GM19438 (cell line): ENCODE measurements at regions not wholly inside any gene's neighbourhood (a gene's known extent, or its start where the extent isn't known, plus 50 kb on each side); places are given as distances from the start of the nearest gene placed in this dataset.

Experiments
- ATAC-seq: cut with Tn5 transposase; IDR thresholded peaks from one replicate; pipeline ENCODE4 v1.9.1; 2021; ENCODE audit warnings: low read depth; ENCODE audit not compliant: unreplicated experiment

DNA sequence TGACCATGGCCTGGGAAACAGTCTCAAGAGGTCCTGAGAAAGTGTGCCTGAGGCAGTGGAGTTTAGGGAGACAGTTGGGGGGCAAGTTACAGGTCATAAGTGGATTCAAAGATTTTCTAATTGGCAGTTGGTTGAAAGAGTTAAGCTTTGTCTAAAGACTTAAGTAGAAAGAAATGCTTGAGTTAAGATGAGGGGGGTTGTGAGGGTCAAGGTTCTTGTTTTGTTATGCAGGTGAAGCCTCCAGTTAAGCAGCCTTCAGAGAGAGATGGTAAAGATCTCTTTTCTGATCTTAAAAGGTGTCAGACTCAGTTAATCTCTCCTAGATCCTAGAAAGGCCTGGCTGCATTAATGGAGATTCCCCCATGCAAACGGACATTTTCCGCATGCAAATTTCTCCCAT lies 356.3 kb upstream of the C2CD4B start:
- no peak for ATAC-seq

DNA sequence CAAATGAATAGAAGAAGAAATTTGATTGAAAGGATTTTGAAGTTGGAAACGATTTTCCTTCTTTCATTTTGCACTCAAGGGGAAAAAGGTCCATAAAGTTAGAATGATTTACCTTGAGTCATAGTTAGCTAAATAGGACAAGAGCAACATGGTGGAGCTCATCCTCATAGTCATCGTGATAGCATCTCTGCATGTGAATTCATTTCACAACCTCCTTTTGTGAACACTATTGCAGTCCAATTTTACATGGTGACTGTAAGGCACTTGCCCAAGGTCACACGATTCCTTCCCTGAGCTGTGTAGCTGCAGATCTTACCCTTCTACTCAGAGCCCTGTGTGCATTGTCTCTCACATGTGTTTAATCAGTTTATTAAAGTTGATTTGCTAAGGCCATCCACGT lies 359.8 kb upstream of the C2CD4B start:
- no peak for ATAC-seq

DNA sequence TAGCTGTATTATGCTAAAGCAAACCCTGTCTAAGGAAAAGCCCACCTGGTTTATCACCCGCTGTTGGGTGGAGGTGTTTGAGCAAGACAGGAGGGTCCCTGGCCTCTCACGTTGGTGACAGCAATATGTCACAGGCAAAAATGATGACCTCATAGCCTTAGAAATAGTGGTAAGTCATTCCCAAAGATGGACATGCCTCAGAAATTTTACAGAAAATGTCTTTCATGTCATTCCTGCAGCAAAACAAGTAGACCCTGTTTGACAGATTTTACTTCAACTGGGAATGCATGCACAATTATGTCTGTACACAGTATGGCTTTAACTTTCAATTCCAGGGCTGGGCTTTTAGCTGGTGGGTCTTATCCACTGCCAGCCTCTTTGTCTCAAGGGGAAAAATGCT lies 362.3 kb upstream of the C2CD4B start:
- no peak for ATAC-seq

DNA sequence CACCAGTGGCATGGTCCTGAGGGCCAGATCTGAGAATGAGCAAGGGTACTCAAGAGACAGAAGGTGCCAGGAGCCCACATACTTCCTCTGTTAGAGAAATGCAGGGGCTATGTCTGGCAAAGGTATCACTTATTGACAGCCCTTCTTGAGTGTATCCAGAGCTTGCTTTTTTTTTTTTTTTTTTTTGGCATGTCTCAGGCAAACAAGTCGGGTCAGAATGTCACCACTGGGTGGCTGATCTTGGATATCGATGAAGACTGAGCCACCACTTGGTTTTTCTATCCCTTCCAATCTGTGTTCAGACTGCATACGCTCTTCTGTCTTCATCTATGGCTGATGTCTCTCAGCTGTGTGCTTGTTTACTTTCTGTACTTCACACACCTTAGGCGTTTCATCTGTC lies 363.4 kb upstream of the C2CD4B start:
- no peak for ATAC-seq

DNA sequence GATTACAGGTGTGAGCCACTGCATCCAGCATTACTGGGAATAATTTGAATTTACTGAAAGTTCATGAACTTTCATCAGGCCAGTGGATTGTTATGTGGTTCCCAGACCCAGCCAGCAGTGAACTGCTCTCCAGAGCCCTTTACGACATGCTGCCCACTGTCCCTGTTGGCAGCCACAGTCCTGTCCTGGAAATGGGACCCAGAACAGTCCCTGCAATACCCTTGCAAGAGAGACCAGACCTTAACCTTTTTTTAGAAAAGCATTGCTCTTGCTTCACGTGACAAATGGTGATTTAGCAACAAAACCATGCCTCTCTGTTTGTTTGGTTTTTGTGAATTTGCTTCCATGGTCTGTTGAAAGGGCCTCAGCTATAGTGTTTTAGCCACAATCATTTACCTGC lies 367.3 kb upstream of the C2CD4B start:
- ATAC-seq, result no peak

DNA sequence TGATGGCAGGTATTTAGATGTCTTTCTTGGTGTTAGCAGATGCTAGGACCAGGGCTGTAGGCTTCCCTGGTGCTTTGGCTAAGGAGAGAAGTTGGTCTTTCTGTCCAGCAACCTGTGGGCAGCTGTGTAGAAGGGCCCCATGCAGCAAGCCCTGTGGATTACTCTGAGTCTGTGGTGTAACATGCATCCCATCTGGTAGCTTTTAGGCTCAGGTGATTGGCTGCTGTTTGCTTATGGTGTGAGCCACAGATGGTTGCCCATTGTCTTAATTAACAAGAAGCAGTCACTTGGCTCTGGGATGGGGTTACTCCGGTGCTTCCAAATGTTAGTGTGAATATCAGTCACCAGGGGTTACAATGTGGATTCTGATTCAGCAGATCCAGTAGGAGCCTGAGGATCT lies 368.6 kb upstream of the C2CD4B start:
- ATAC-seq, result no peak

DNA sequence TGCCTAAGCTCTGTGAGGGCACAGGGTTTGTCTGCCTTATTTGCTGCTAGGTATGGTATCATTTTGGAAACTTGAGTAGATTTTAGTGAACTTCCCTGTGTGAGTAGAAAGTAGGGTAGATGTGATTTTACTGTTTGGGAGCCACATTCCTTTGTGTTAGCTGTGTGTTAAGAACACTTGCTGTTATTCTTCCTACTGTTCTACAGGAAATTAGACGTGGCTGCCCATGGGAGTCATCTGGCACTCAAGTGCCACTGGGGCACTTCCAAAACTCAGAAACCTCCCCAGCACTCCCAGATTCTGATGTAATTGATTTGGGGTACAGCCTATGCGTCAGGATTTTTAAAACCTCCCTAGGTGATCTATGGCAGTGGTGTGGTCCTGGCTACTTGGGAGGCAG lies 369.9 kb upstream of the C2CD4B start:
- ATAC-seq, result no peak

DNA sequence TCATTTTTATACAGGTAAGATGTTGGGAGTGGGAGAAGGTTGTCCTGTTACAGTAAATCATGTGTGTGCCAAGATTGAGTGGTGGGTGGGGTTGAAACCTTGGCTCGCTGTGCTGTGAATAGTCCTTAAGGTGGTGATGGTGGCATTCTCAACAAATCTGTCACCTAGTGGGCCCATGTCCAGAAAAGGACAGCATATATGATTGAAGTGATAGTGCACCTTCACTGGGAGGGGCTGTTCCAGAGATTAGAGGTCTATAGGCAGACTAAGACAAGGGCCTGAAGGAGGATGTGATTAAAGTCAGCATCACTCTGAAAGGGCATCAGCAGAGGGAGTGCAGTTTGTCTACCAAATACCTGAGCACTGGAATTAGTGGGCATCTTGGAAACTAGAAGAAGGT lies 374.2 kb upstream of the C2CD4B start:
- no peak for ATAC-seq

DNA sequence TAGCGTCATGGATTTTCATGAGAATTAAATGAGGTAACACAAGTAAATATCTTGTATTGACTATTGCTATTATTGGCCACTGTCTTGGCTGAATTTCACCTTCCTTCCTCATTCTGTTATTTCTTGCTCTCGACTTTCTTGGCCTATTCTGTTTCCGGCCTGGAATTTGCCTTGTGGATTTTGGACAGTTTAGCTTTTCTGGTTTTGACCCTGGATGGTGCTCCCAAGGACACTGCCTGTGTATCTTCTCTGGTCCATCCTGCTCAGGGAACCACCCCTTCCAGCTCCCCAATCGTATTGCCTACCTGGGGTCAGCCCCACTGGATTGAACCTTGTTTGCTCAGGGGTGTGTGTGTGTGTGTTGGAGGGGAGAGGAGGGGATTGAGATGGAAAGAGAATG lies 376.2 kb upstream of the C2CD4B start:
- no peak for ATAC-seq

DNA sequence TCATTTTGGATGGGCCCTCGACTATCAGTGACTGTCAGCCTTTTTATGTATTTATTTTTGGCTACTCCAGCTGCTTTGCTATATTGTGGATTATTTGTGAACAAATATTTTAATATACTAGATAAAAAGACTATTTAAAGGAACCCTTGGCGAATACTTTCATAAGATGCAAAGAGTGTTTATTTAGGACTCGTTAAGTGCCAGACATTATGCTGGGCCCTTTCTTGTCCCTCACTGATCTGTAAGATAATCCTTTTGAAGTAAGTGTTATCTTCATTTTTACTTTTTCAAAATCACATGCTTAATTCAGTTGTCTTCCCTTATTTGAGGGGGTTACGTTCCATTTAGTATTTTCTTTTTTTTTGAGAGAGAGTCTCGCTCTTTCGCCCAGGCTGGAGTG lies 376.8 kb upstream of the C2CD4B start:
- no peak for ATAC-seq

DNA sequence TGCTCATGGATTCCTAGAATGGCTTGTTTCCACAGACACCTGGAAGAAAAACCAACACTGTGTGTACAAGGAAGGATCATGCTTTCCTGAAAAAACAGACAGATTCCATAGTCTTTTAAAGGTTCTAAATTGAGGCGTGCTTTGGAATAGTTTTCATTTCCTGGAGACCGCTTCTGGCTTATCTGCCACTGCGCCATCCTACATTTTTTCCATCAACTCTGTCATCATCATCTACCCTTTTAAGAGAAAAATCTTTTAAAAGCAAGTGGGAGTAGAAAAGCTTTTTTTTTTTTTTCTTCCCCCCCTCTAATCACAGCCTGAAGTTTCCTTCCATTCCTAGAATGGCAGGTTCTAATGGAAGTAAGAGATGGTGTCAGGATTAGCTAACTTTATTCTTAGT lies 379.4 kb upstream of the C2CD4B start:
- ATAC-seq, result no peak

DNA sequence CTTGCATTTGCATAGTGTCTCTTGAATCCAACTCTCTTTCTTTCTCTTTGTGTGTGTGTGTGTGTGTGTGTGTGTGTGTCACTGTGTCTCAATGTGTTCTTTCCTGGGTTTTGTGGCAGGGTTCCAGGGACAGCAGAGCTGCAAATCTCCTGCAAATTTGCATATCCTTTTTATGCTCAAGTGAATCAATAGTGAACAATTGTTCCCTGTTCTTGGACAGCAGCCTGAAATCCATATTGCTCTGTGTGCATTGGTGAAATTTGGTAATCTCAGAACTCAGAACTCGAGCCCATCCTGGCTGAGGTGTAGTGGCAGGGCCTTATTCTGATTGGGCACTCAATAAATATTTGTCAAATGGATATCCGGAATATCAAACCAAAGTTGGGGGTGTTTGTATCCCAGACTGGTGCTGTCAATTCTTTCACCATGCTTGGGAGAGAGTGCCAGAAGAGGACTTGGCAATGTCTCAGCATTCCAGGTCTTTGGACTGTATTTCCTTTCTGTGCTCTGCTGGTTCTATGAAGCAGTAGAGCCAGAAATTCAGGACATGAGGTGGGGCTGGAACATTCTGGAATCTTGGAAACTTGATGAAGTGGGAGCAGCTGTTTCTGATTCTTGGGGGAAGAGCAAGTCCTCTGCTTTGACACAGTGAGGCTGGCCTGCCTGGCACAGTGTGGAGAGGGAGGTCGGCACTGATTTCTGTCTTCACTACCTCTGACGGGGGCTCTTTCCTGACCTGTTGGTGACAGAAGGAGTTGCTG lies 380.6 kb upstream of the C2CD4B start:
- no peak for ATAC-seq

DNA sequence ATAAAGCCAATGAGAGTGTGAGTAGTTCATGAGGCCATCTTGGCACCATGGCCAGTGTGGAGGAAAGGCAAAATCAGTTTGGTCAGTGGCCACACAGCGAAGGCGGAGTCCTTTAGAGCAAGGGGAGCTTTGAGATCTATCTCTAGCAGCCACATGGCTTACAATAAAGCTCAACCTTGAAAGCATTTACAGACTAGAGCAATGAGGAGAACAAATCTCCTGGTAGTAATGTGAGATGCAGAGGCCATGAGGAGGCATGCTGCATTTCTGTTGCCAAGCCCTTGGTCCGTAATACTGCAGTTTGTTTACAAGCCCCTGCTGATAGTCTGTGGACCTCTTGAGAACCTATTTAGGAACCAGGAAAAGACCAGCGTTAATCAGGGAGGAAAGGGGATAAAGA lies 381.5 kb upstream of the C2CD4B start:
- ATAC-seq, result no peak

DNA sequence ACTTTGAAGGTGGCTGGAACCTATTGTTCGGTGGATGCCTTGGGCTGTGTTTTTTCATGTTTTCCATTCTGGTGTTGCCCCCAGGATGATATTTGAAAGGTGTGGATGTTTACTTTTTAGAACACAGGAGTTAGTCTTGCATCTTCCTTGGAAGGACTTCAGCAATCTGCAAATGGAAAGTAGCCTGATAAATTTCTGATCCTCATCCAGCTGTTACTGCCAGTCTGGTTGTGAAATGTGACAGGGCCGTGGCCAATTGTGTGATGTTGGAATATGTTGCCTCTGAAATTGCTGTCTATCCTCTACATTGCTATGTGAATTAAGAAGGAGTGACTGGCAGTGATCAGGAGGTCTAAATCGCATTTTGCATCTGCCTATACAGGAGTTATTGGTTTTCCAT lies 382.5 kb upstream of the C2CD4B start:
- no peak for ATAC-seq

DNA sequence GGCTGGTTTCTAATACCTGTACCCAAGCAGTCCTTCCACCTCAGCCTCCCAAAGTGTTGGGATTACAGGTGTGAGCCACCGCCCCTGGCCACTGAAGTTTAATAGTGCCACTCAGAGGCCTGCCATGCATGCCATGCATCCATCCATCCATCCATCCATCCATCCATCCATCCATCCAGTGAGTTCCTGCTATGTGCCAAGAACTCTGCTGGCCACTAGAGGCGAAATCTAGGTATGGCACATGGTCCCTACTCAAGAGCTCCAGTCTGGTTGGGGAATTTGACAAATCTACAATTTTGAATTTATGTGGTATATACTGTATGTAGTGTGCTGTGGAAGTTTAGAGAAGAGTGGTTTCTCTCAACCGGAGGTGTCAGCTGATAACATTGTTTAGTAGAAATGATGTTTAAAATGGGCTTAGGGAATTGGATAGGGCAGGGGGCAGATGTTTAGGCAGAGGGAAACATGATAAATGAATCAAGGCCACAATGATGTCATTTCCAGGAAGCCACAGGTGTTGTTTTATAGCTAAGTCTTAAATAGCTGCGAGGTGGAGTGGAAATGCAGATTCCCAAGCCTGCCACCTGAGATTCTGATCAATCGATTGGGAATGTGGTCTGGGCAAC lies 384.4 kb upstream of the C2CD4B start:
- ATAC-seq, result no peak

DNA sequence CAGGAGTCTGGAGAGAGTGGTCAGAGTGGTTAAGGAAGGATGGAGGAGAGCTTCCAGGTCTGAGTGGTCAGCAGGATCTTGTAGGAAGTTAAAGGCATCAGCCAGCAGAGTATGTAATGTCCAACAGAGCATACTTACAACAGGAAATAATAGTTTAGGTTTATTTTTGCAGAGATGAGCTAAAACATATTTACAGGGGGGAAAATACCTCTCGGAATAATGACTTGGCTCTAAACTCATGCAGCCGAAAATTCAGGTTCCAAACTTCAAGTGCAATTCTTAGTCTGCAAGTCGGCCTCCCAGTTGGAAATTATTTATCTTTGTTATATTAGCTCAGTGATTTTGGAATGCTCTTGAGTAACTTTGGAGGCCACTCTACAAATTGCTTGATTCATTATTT lies 385.0 kb upstream of the C2CD4B start:
- ATAC-seq, result no peak

DNA sequence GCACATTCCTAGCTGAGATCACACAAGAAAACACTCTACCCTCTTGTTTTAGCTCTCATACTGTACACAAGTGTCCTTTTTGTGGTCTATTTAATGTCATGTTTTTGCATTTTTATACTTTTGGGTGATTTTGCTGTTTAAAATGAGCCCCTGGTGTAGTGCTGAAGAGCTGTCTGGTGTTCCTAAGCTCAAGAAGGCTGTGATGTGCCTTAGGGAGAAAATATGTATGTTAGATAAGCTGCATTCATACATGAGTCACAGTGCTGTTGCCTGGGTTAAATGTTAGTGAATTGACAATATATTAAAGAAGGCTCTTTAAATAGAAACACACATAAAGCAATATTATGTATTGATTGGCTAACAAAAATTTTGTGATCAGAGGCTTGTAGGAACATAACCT lies 387.4 kb upstream of the C2CD4B start:
- no peak for ATAC-seq

DNA sequence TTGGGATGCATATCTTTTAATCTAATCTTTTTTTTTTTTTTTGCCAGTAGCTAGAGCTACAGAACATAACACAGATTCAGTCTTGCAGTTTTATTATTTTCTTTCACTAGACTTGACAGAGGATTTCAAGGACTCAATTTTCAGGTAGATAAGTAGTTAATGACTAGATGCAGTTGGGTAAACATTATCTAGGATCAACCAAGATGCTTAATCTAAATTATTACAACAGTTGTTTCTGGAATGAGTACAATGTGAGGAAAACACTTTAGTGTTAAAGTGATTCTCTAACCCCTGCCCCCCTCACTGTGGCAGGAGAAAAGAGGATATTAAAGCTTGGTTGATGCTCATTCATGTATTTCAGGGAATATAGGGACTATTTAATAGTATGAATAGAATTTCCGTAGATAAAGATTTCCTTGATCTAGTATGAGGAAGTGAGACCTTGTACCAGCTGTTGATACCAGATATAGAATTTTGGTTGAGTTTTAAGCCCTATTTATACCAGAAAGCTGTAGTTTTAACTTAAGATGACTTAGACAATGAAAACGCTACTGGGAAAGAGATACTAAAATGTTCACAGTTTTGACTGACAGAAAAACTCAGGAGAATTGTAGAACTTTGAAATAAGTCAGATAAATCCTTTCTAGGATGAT lies 389.0 kb upstream of the C2CD4B start:
- no peak for ATAC-seq

DNA sequence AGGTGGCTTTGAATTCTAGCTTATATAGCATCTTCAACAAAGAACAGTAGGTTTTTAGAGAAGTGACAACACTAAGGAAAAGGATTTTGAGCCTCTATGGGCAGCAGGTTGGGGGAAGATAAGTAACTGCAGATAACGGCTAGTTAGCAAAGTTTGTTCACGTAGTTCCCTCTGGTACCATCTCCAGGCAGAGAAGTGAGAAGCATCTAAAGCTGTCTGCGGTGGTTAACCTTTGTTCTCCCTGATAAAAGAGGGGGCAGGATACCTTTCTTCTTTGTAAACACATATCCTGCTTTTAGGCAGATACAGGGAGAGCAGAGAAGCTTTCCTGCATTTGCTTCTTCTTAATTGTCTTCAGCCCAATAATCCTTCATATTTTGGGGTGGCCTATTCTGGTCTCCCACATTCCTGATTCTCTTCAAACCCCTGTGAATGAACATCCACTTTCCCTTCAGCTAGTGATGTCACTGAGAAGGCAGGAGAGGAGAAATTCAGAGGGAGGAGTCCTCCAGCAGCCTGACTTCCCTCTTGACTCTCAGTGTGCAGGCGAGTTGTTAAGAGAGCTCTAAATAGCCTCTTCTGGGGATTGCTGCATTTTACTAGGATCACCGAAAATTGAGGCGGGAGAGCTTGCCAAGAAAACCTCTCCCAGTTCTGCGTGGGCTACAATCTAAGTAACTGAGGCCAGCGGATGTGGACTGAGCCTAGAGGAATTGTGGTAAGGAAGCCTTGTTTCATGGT lies 393.7 kb upstream of the C2CD4B start:
- ATAC-seq, result no peak

DNA sequence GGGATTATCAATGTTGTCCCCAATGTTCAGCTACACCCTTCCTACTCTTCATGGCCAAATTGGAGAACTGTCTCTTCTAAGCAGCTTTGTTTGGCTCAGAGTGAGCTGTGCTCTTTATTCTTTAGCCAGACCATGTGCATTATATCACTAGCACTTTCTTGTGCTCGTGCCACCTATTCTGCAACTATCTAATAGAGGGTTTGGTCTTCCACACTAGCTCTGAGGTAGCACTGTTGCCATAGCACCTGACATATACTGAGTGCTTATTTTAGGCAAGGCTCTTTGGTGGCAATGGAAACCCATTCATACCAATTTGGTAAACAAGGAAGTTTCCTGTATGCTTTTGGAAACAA lies 394.3 kb upstream of the C2CD4B start:
- ATAC-seq, result no peak

DNA sequence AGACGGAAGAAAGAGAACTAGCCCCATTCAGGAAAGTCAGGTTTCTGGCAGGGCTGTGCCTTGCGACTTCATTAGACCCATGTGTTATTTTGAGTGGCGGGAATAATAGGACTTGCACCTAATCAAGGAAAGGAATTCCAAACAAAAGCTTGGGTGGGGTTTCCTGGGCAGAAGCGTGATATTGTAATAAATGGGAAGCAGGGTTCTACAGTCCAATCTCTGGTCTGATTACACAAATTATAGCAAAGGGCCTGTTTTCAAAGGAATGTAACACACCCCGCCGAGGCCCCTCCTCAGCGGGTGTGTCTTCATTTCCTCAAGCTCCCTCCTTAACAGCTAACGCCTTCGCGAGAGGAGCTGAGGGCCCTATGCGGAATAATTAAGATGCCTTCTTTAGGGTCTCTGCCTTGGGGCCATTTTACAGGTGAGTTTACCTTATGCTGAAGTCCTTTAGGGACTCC lies 396.0 kb upstream of the C2CD4B start:
- ATAC-seq, result no peak
